A673 (cell line): ENCODE measurements at regions not wholly inside any gene's neighbourhood (a gene's known extent, or its start where the extent isn't known, plus 50 kb on each side); places are given as distances from the start of the nearest gene placed in this dataset.

Experiments used
- EZH2 ChIP-seq: fragments of 200-600 bp; sonication (generic); IDR thresholded peaks from 2 replicates; pipeline ENCODE4 v1.6.1; 2017; ENCODE audit warnings: borderline replicate concordance, low read depth, mild to moderate bottlenecking, mixed read lengths, antibody characterized with exemption, low read length; ENCODE audit not compliant: poor library complexity, severe bottlenecking
- TF ChIP-seq, protein P1 (sequence below): fragments of 300-800, 200-600 bp; sonication (generic); conservative IDR thresholded peaks from 2 replicates; pipeline ENCODE4 v1.5.1; 2017; ENCODE audit warnings: low read depth, mild to moderate bottlenecking, antibody characterized with exemption, low read length, moderate library complexity, mixed read lengths

DNA sequence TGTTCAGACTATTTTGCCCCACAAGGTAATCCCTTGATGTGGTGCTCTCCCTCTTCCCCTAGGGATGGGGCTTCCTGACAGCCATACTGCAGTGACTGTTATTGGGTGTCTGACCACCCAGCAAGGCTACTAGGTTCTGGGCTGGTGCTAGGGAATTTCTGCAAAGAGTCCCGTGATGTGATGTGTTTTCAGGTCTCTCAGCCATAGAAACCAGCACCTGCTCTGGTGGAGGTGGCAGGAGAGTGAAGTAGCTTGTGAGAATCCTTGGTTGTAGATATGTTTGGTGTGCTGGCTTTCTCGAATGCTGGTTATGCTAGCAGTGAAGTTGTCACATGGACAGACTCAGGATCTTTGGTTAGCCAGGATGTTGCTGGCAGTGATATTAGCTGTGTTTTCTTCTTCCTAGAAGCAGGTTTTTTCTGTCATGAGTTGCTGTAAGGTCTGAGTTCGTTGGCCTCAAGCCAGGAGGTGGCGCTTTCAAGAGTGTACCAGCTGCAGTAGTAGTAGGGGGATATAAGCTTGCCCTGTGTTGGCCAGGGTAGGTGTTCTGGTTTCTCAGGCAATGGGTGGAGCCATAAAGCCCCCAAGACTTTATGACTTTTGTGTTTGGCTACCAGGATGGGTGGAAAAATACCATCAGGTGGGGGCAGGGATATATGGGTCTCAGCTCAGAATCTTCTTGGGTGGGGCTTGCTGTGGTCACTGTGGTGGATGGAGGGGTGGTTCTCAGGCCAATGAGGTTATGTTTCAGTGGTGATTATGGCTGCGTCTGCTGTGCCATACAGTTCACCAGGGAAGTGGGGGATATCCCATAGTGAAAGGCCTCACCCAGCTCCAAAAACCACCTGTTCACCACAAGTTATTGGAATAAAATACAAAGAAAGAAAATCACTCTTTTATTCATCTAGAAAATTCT, 1112.3 kb downstream of the KCNT2 start:
- TF ChIP-seq, protein P1, sequence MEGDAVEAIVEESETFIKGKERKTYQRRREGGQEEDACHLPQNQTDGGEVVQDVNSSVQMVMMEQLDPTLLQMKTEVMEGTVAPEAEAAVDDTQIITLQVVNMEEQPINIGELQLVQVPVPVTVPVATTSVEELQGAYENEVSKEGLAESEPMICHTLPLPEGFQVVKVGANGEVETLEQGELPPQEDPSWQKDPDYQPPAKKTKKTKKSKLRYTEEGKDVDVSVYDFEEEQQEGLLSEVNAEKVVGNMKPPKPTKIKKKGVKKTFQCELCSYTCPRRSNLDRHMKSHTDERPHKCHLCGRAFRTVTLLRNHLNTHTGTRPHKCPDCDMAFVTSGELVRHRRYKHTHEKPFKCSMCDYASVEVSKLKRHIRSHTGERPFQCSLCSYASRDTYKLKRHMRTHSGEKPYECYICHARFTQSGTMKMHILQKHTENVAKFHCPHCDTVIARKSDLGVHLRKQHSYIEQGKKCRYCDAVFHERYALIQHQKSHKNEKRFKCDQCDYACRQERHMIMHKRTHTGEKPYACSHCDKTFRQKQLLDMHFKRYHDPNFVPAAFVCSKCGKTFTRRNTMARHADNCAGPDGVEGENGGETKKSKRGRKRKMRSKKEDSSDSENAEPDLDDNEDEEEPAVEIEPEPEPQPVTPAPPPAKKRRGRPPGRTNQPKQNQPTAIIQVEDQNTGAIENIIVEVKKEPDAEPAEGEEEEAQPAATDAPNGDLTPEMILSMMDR, result no peak
- no peak for TF ChIP-seq EZH2
